K562 (cell line): ENCODE measurements at regions not wholly inside any gene's neighbourhood (a gene's known extent, or its start where the extent isn't known, plus 50 kb on each side); places are given as distances from the start of the nearest gene placed in this dataset.

ENCODE experiments used
- ATAC-seq: fragments of 200-7000 bp; cut with Tn5 transposase; 3 replicates; pipeline ENCODE4 v1.9.1; 2020; ENCODE audit warnings: moderate library complexity
- BruUV-seq: library from RNA; stranded (reverse); fragments of 400-500 nt; replicated peaks from 2 replicates; lab custom pipeline; 2021; lab: Mats Ljungman, UMichigan
- CTCF ChIA-PET: fragments of 300-600 bp; formaldehyde crosslinking; extraction: SDS; loops from one replicate; lab custom pipeline; 2021; ENCODE audit warnings: low intra/inter-chr PET ratio; lab: Yijun Ruan, JAX
- POLR2A ChIA-PET: fragments of 300-600, 350-650 bp; sonication (Branson Sonifier 250); formaldehyde crosslinking; extraction: SDS; loops from one replicate; lab custom pipeline; 2021; ENCODE audit warnings: antibody characterized with exemption, inconsistent platforms; lab: Yijun Ruan, JAX
- DNase-seq, 4 experiments: peaks; one replicate each; pipeline versions ENCODE4 v3.0.0 to v3.0.0-alpha.2; 2011 to 2018; ENCODE audit warnings: low spot score in 3 of 4, mixed read lengths in 3 of 4; ENCODE audit errors: extremely low read depth in 1 of 4
- FAIRE-seq: peaks from 2 replicates; lab custom pipeline; 2011; peaks lifted over from hg19 to GRCh38; lab: Jason Lieb, UNC
- H2AFZ ChIP-seq: 2 replicates; pipeline ENCODE4 v1.6.0; 2011; ENCODE audit warnings: low read depth, low read length, control low read depth, inconsistent platforms
- H3K27ac ChIP-seq: fragments of 200-600 bp; 3 replicates; pipeline ENCODE4 v1.8.0; 2011; ENCODE audit warnings: low read depth, mild to moderate bottlenecking, control low read depth, inconsistent platforms, low read length, moderate library complexity, mixed read lengths; ENCODE audit errors: extremely low read depth
- H3K27me3 ChIP-seq, 2 experiments: fragments of 300-600 bp in 1 of 2; 2 replicates in 1 of 2; 3 replicates in 1 of 2; pipeline versions ENCODE4 v1.6.0 to v1.8.0; 2011; ENCODE audit warnings: inconsistent platforms in 2 of 2, low read length in 2 of 2, mild to moderate bottlenecking in 1 of 2, mixed read lengths in 1 of 2, moderate library complexity in 1 of 2; ENCODE audit not compliant: control insufficient read depth in 2 of 2, insufficient read depth in 2 of 2
- H3K36me3 ChIP-seq: fragments of 300-600 bp; 3 replicates; pipeline ENCODE4 v1.8.0; 2011; ENCODE audit warnings: mild to moderate bottlenecking, low read length, inconsistent platforms; ENCODE audit not compliant: control insufficient read depth, insufficient read depth
- H3K4me1 ChIP-seq, 2 experiments: fragments of 200-600 bp in 1 of 2; replicated peaks in 1 of 2; 2 replicates in 1 of 2; 3 replicates in 1 of 2; pipeline versions ENCODE4 v1.5.1 to v1.8.0; 2011; ENCODE audit warnings: inconsistent platforms in 2 of 2, low read length in 2 of 2, mild to moderate bottlenecking in 1 of 2, mixed read lengths in 1 of 2, moderate library complexity in 1 of 2; ENCODE audit not compliant: control insufficient read depth in 2 of 2, insufficient read depth in 2 of 2
- H3K4me2 ChIP-seq: 2 replicates; pipeline ENCODE4 v1.6.1; 2011; ENCODE audit warnings: low read length, control low read depth, inconsistent platforms, mixed read lengths; ENCODE audit not compliant: insufficient read depth
- H3K4me3 ChIP-seq: fragments of 200-600 bp; sonication (generic), shearing (Covaris generic); 2 replicates; pipeline ENCODE4 v1.5.1; 2016; ENCODE audit warnings: control low read depth, inconsistent platforms
- H3K79me2 ChIP-seq: fragments of 200-600 bp; 3 replicates; pipeline ENCODE4 v1.8.0; 2011; ENCODE audit warnings: low read length, inconsistent platforms; ENCODE audit not compliant: control insufficient read depth, insufficient read depth
- H3K9ac ChIP-seq, 2 experiments: 2 replicates each; pipeline versions ENCODE4 v1.6.0 to v1.6.1; 2011; ENCODE audit warnings: low read depth in 2 of 2, low read length in 2 of 2, control low read depth in 1 of 2, inconsistent platforms in 1 of 2, mild to moderate bottlenecking in 1 of 2, mixed read lengths in 1 of 2; ENCODE audit not compliant: insufficient read depth in 1 of 2
- H3K9me1 ChIP-seq: one replicate; pipeline ENCODE4 v1.6.0; 2011; ENCODE audit warnings: inconsistent platforms, mild to moderate bottlenecking, low read length, moderate library complexity; ENCODE audit not compliant: control insufficient read depth, insufficient read depth
- H3K9me3 ChIP-seq: replicated peaks from 2 replicates; pipeline ENCODE4 v1.5.1; 2011; ENCODE audit warnings: low read depth, low read length, inconsistent platforms; ENCODE audit not compliant: control insufficient read depth, insufficient read depth
- H4K20me1 ChIP-seq: replicated peaks from 2 replicates; pipeline ENCODE4 v1.6.1; 2011; ENCODE audit warnings: low read length, inconsistent platforms, mixed read lengths; ENCODE audit not compliant: control insufficient read depth, insufficient read depth
- CEBPB ChIP-seq: fragments of 450-650 bp; IDR thresholded peaks from 2 replicates; pipeline ENCODE4 v1.6.1; 2016; ENCODE audit warnings: missing genetic modification characterization, missing compliant biosample characterization
- PHB ChIP-seq: fragments of 250-450 bp; sonication (Bioruptor Pico); IDR thresholded peaks from 2 replicates; pipeline ENCODE4 v1.5.0; 2021
- SP1 ChIP-seq: sonication (generic); formaldehyde crosslinking; IDR thresholded peaks from 2 replicates; pipeline ENCODE4 v1.8.1; 2022; ENCODE audit warnings: mild to moderate bottlenecking, missing genetic modification reagents
- WGBS: fragments of 100-300 bp; shearing (Covaris generic); methylation state at CpG from one replicate; pipeline ENCODE4 v1.1.6; 2016; ENCODE audit warnings: low coverage, mixed read lengths; ENCODE audit not compliant: insufficient coverage; ENCODE audit errors: missing lambda C conversion rate; 5-methylcytosine and 5-hydroxymethylcytosine counted together
- in situ Hi-C: fragments of 300-500 bp; cut with MboI; formaldehyde crosslinking; loops from 4 replicates; pipeline ENCODE4 v1.15.0; 2018; ENCODE audit warnings: inconsistent platforms, mixed read lengths
- intact Hi-C: fragments of 100-400 bp; cut with micrococcal nuclease; formaldehyde crosslinking; loops from 2 replicates; pipeline ENCODE4 v1.14.2; 2022
- TF ChIP-seq, protein P1 (sequence below): fragments of 450-650 bp; IDR thresholded peaks from 2 replicates; pipeline ENCODE4 v1.6.1; 2016
- TF ChIP-seq, protein P2 (sequence below): fragments of 150-350 bp; conservative IDR thresholded peaks from 2 replicates; pipeline ENCODE4 v1.6.1; 2014; ENCODE audit warnings: low read length
- TF ChIP-seq, protein P3 (sequence below): sonication (generic); formaldehyde crosslinking; IDR thresholded peaks from 2 replicates; pipeline ENCODE4 v1.8.0; 2022; ENCODE audit warnings: mild to moderate bottlenecking, missing genetic modification reagents
- TF ChIP-seq, protein P4 (sequence below): fragments of 250-450 bp; sonication (Bioruptor Pico); IDR thresholded peaks from 2 replicates; pipeline ENCODE4 v1.5.1; 2021; ENCODE audit warnings: mild to moderate bottlenecking
- TF ChIP-seq, protein P5 (sequence below): fragments of 450-650 bp; IDR thresholded peaks from 2 replicates; pipeline ENCODE4 v1.6.1; 2017; ENCODE audit warnings: antibody characterized with exemption, mild to moderate bottlenecking

DNA sequence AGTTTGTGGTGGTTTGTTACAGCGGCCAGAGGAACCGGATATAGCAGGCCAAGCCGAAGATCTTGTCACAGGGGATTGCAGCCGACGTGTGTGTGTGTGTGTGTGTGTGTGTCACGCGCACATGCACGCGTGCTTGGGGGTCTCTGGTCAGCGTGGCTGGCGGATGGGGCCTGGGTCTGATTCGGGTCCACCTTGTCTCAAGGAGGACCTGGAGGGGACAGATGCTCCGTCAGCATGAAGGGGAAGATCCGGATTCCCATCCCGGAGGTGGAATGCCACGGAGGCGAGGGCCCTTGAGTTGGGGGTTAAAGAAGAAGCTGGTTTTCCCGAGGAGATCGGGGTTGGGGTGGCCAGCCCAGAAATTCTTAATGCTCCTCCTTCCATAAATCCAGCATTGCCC lies 1237.8 kb downstream of the BRD1 start:
- ChIA-PET CTCF (no interaction called here), POLR2A (no interaction called here)
- Histone ChIP-seq H3K4me2 (no peak overlapping the region), H3K36me3 (no peaks in the 10 kb centered on the region), H2AFZ (no peak overlapping the region), H3K9me1 (no peaks in the 10 kb centered on the region), H3K4me3 (no peak overlapping the region), H3K27ac (no peak overlapping the region), H3K4me1 (no peaks in the 10 kb centered on the region; a peak in 1 of 5 replicates), H4K20me1 (no peaks in the 10 kb centered on the region), H3K79me2 (no peaks in the 10 kb centered on the region), H3K9ac (no peak overlapping the region), H3K9me3 (no peaks in the 10 kb centered on the region), H3K27me3 (no peaks in the 10 kb centered on the region; a peak in 1 of 5 replicates)
- DNase-seq (no peak), FAIRE-seq (no peak), ATAC-seq (no peak)
- intact Hi-C loops (no loop called here), in situ Hi-C loops (no loop called here)
- 1% methylated on average over 12 of the region's 19 CpGs for WGBS
- TF ChIP-seq, protein P1, sequence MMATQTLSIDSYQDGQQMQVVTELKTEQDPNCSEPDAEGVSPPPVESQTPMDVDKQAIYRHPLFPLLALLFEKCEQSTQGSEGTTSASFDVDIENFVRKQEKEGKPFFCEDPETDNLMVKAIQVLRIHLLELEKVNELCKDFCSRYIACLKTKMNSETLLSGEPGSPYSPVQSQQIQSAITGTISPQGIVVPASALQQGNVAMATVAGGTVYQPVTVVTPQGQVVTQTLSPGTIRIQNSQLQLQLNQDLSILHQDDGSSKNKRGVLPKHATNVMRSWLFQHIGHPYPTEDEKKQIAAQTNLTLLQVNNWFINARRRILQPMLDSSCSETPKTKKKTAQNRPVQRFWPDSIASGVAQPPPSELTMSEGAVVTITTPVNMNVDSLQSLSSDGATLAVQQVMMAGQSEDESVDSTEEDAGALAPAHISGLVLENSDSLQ = no peak
- TF ChIP-seq SP1 (no peak), PHB (CRISPR knock-in tag) (no peak), CEBPB (tag) (no peak)
- TF ChIP-seq, protein P2, sequence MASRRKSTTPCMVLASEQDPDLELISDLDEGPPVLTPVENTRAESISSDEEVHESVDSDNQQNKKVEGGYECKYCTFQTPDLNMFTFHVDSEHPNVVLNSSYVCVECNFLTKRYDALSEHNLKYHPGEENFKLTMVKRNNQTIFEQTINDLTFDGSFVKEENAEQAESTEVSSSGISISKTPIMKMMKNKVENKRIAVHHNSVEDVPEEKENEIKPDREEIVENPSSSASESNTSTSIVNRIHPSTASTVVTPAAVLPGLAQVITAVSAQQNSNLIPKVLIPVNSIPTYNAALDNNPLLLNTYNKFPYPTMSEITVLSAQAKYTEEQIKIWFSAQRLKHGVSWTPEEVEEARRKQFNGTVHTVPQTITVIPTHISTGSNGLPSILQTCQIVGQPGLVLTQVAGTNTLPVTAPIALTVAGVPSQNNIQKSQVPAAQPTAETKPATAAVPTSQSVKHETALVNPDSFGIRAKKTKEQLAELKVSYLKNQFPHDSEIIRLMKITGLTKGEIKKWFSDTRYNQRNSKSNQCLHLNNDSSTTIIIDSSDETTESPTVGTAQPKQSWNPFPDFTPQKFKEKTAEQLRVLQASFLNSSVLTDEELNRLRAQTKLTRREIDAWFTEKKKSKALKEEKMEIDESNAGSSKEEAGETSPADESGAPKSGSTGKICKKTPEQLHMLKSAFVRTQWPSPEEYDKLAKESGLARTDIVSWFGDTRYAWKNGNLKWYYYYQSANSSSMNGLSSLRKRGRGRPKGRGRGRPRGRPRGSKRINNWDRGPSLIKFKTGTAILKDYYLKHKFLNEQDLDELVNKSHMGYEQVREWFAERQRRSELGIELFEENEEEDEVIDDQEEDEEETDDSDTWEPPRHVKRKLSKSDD = no peak
- TF ChIP-seq, protein P3, sequence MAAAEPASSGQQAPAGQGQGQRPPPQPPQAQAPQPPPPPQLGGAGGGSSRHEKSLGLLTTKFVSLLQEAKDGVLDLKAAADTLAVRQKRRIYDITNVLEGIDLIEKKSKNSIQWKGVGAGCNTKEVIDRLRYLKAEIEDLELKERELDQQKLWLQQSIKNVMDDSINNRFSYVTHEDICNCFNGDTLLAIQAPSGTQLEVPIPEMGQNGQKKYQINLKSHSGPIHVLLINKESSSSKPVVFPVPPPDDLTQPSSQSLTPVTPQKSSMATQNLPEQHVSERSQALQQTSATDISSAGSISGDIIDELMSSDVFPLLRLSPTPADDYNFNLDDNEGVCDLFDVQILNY = no peak
- TF ChIP-seq, protein P4, sequence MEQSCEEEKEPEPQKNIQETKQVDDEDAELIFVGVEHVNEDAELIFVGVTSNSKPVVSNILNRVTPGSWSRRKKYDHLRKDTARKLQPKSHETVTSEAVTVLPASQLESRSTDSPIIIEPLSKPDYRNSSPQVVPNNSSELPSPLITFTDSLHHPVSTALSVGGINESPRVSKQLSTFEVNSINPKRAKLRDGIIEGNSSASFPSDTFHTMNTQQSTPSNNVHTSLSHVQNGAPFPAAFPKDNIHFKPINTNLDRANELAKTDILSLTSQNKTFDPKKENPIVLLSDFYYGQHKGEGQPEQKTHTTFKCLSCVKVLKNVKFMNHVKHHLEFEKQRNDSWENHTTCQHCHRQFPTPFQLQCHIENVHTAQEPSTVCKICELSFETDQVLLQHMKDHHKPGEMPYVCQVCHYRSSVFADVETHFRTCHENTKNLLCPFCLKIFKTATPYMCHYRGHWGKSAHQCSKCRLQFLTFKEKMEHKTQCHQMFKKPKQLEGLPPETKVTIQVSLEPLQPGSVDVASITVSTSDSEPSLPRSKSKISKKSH (CRISPR knock-in tag) = no peak
- TF ChIP-seq, protein P5, sequence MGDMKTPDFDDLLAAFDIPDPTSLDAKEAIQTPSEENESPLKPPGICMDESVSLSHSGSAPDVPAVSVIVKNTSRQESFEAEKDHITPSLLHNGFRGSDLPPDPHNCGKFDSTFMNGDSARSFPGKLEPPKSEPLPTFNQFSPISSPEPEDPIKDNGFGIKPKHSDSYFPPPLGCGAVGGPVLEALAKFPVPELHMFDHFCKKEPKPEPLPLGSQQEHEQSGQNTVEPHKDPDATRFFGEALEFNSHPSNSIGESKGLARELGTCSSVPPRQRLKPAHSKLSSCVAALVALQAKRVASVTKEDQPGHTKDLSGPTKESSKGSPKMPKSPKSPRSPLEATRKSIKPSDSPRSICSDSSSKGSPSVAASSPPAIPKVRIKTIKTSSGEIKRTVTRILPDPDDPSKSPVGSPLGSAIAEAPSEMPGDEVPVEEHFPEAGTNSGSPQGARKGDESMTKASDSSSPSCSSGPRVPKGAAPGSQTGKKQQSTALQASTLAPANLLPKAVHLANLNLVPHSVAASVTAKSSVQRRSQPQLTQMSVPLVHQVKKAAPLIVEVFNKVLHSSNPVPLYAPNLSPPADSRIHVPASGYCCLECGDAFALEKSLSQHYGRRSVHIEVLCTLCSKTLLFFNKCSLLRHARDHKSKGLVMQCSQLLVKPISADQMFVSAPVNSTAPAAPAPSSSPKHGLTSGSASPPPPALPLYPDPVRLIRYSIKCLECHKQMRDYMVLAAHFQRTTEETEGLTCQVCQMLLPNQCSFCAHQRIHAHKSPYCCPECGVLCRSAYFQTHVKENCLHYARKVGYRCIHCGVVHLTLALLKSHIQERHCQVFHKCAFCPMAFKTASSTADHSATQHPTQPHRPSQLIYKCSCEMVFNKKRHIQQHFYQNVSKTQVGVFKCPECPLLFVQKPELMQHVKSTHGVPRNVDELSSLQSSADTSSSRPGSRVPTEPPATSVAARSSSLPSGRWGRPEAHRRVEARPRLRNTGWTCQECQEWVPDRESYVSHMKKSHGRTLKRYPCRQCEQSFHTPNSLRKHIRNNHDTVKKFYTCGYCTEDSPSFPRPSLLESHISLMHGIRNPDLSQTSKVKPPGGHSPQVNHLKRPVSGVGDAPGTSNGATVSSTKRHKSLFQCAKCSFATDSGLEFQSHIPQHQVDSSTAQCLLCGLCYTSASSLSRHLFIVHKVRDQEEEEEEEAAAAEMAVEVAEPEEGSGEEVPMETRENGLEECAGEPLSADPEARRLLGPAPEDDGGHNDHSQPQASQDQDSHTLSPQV = no peak
- no TSS peak for BruUV-seq
